ENCODE measurements at regions not wholly inside any gene's neighbourhood (a gene's known extent, or its start where the extent isn't known, plus 50 kb on each side); places are given as distances from the start of the nearest gene placed in this dataset.

DNA sequence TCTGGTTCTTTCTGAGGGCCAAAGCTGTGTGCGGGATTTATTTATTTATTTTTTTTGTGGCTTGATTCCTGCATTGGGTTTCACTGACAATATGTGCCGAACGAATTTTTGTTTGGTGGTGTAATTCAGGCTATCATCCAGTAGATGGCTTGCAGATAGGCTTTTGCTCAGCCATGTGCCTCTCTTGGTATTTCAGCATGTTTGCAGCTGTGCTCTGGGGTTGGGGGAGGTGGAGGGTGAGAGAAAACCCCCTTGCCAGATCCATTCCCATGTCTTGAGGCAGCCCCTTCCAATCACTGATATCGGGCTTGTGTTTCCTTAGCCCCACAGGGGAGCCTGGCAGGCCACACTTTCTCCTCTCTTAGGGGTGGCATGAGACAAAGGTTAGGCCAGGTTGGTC lies 302.4 kb downstream of the PTGER3 start:
- TF ChIP-seq POLR2A (IDR thresholded peaks at IDR 0.05; ENCODE audit: low read depth, low read length) (no peak), POLR2AphosphoS5 (IDR thresholded peaks at IDR 0.05; ENCODE audit: low read depth, low read length) (no peak)

Data from GM12891 (cell line).